GM23338 (cell line): ENCODE measurements at regions not wholly inside any gene's neighbourhood (a gene's known extent, or its start where the extent isn't known, plus 50 kb on each side); places are given as distances from the start of the nearest gene placed in this dataset.

Experiments used
- ATAC-seq: fragments of 200-7000 bp; cut with Tn5 transposase; 3 replicates; pipeline ENCODE4 v1.9.1; 2020
- DNase-seq: peaks from one replicate; pipeline ENCODE4 v3.0.0-alpha.2; 2015; ENCODE audit warnings: low spot score
- H2AFZ ChIP-seq: fragments of 200-600 bp; sonication (generic); 2 replicates; pipeline ENCODE4 v1.8.0; 2016; ENCODE audit warnings: antibody characterized with exemption, mild to moderate bottlenecking, moderate library complexity
- H3F3A ChIP-seq: fragments of 200-600 bp; sonication (generic); replicated peaks from 2 replicates; pipeline ENCODE4 v1.8.0; 2017; ENCODE audit warnings: antibody characterized with exemption, mixed run types, low read depth
- H3K27ac ChIP-seq: fragments of 200-600 bp; sonication (generic); 2 replicates; pipeline ENCODE4 v1.6.1; 2016; ENCODE audit warnings: low read depth
- H3K27me3 ChIP-seq: fragments of 200-600 bp; sonication (generic); 2 replicates; pipeline ENCODE4 v1.8.0; 2016; ENCODE audit warnings: mild to moderate bottlenecking, mixed run types, moderate library complexity; ENCODE audit not compliant: insufficient read depth
- H3K36me3 ChIP-seq: fragments of 200-600 bp; sonication (generic); 2 replicates; pipeline ENCODE4 v1.8.0; 2016; ENCODE audit warnings: mild to moderate bottlenecking; ENCODE audit not compliant: insufficient read depth
- H3K4me1 ChIP-seq: fragments of 200-600 bp; sonication (generic); 2 replicates; pipeline ENCODE4 v1.8.0; 2016; ENCODE audit warnings: mild to moderate bottlenecking, moderate library complexity; ENCODE audit not compliant: insufficient read depth
- H3K4me2 ChIP-seq: fragments of 200-600 bp; sonication (generic); 2 replicates; pipeline ENCODE4 v1.7.1; 2017; ENCODE audit warnings: mixed run types
- H3K4me3 ChIP-seq: fragments of 200-600 bp; sonication (generic); 2 replicates; pipeline ENCODE4 v1.6.1; 2016; ENCODE audit warnings: mixed run types
- H3K79me2 ChIP-seq: fragments of 200-600 bp; sonication (generic); replicated peaks from 2 replicates; pipeline ENCODE4 v1.8.0; 2017; ENCODE audit warnings: mild to moderate bottlenecking; ENCODE audit not compliant: insufficient read depth
- H3K9me2 ChIP-seq: fragments of 200-600 bp; sonication (generic); 2 replicates; pipeline ENCODE4 v1.8.0; 2017; ENCODE audit not compliant: insufficient read depth
- H4K20me1 ChIP-seq: fragments of 200-600 bp; sonication (generic); replicated peaks from 2 replicates; pipeline ENCODE4 v1.8.0; 2017; ENCODE audit warnings: mild to moderate bottlenecking; ENCODE audit not compliant: insufficient read depth
- H3K27ac Mint-ChIP-seq: 2 replicates; pipeline ENCODE4 v1.8.0; 2020; ENCODE audit warnings: inconsistent platforms, mild to moderate bottlenecking, moderate library complexity, mixed read lengths
- H3K27me3 Mint-ChIP-seq: 3 replicates; pipeline ENCODE4 v1.8.0; 2022; ENCODE audit warnings: low read depth, mild to moderate bottlenecking, moderate library complexity, mixed read lengths, inconsistent platforms; ENCODE audit not compliant: insufficient read depth, poor library complexity
- H3K36me3 Mint-ChIP-seq: 3 replicates; pipeline ENCODE4 v1.8.0; 2021; ENCODE audit warnings: low read depth, mild to moderate bottlenecking, inconsistent platforms, moderate library complexity, mixed read lengths
- H3K4me1 Mint-ChIP-seq: 3 replicates; pipeline ENCODE4 v1.8.0; 2020; ENCODE audit warnings: mild to moderate bottlenecking, inconsistent platforms, mixed read lengths
- H3K4me3 Mint-ChIP-seq: 3 replicates; pipeline ENCODE4 v1.8.0; 2021; ENCODE audit warnings: moderate library complexity, mild to moderate bottlenecking, inconsistent platforms, mixed read lengths
- H3K9me3 Mint-ChIP-seq: 3 replicates; pipeline ENCODE4 v1.8.0; 2020; ENCODE audit warnings: moderate library complexity, mild to moderate bottlenecking, inconsistent platforms, mixed read lengths
- CREB1 ChIP-seq: fragments of 250-450 bp; sonication (Bioruptor Pico); IDR thresholded peaks from 2 replicates; pipeline ENCODE4 v1.5.0; 2020; ENCODE audit warnings: low read depth, mild to moderate bottlenecking, moderate library complexity
- CTCF ChIP-seq, 2 experiments: fragments of 200-600 bp in 1 of 2; sonication (generic) in 1 of 2; conservative IDR thresholded peaks; 2 replicates each; pipeline versions ENCODE4 v1.5.1 to v1.6.1; 2016 to 2017; ENCODE audit warnings: antibody characterized with exemption in 2 of 2, low read depth in 2 of 2, mild to moderate bottlenecking in 2 of 2, moderate library complexity in 1 of 2
- EZH2 ChIP-seq: fragments of 200-600 bp; sonication (generic); IDR thresholded peaks from one replicate; pipeline ENCODE4 v1.8.0; 2017; ENCODE audit warnings: antibody characterized with exemption, mild to moderate bottlenecking, low read depth; ENCODE audit not compliant: unreplicated experiment
- EZH2phosphoT487 ChIP-seq: fragments of 200-600 bp; sonication (generic); IDR thresholded peaks from one replicate; pipeline ENCODE4 v1.8.1; 2018; ENCODE audit warnings: antibody characterized with exemption; ENCODE audit not compliant: unreplicated experiment
- JUNB ChIP-seq: IDR thresholded peaks from one replicate; pipeline ENCODE4 v1.6.1; 2016; ENCODE audit warnings: antibody characterized with exemption; ENCODE audit not compliant: unreplicated experiment
- NANOG ChIP-seq: IDR thresholded peaks from 2 replicates; pipeline ENCODE4 v1.6.1; 2016; ENCODE audit warnings: antibody characterized with exemption, borderline replicate concordance
- POLR2AphosphoS5 ChIP-seq: IDR thresholded peaks from 2 replicates; pipeline ENCODE4 v1.6.1; 2016; ENCODE audit warnings: antibody characterized with exemption, low read depth
- STAT1 ChIP-seq: IDR thresholded peaks from one replicate; pipeline ENCODE4 v1.6.1; 2016; ENCODE audit warnings: antibody characterized with exemption; ENCODE audit not compliant: unreplicated experiment
- ZNF114 ChIP-seq: fragments of 250-450 bp; sonication (Bioruptor Pico); IDR thresholded peaks from 2 replicates; pipeline ENCODE4 v1.5.0; 2020; ENCODE audit warnings: mild to moderate bottlenecking, moderate library complexity
- ZNF331 ChIP-seq: fragments of 250-450 bp; sonication (Bioruptor Pico); IDR thresholded peaks from 2 replicates; pipeline ENCODE4 v1.5.0; 2020; ENCODE audit warnings: low read depth, mild to moderate bottlenecking, moderate library complexity
- TF ChIP-seq, protein P1 (sequence below): IDR thresholded peaks from 2 replicates; pipeline ENCODE4 v1.6.1; 2016; ENCODE audit warnings: antibody characterized with exemption
- TF ChIP-seq, protein P2 (sequence below): IDR thresholded peaks from one replicate; pipeline ENCODE4 v1.6.1; 2018; ENCODE audit warnings: antibody characterized with exemption; ENCODE audit not compliant: unreplicated experiment

DNA sequence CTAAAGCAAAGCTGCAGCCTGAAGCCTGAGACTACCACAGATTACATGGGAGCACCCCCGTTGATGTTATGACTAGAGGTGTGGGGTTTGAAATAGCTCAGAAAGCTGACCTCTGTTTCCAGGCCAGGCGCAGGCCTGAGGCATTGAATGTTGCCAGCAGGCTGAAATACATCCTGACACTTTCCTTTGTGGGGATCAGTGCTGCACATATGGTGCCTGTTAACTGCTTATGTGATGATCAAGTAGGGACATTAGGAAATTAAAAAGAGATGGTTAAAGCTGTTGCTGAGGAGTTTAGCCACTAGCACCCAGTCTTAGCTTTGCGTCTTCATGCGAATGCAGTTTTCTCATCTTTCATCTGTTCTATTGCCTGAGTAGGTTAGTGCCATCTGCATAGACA, 83.2 kb downstream of the CCNA1 start (continued):
- TF ChIP-seq NANOG (no peak), CREB1 (CRISPR knock-in tag) (no peak), ZNF114 (CRISPR knock-in tag) (no peak), EZH2 (no peak), CTCF (conservative IDR thresholded peaks at IDR 0.05; ENCODE audit: low read depth in 2 of 2) (no peak)

DNA sequence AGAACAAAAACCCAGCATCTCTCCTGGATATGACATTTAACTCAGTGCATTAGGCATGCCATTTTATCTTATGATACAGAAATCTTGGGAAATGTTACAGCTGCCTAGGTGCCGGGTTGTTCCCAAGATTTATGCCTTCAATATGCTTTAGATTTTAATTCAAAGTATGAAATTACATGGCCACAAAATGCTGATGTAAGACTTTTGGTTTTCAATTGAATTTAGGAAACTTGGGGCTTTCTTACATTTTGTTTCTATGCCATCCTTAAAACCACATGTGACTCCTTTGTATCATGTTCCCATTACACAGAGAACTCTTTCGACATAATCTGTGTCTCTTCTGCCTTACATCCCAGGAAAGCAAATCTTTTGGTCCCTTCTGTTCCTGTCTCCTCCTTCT, 83.9 kb downstream of the CCNA1 start:
- Histone ChIP-seq H3K36me3 (no peaks in the 10 kb centered on the region), H3K9me2 (no peaks in the 10 kb centered on the region; the same call in none of the 2 replicates), H3K27me3 (no peaks in the 10 kb centered on the region), H3K27ac (no peak overlapping the region), H3K79me2 (no peaks in the 10 kb centered on the region), H2AFZ (no peak overlapping the region), H3K4me2 (no peak overlapping the region), H4K20me1 (no peaks in the 10 kb centered on the region), H3K4me3 (no peak overlapping the region), H3F3A (no peaks in the 10 kb centered on the region), H3K4me1 (peaks cover 36% of the 10 kb centered on the region)
- no peak overlapping the region for H3K4me3 Mint-ChIP-seq
- no peak for TF ChIP-seq ZNF331 (CRISPR knock-in tag)
- DNase-seq: no peak
- H3K4me1 Mint-ChIP-seq: peaks cover 31% of the 10 kb centered on the region
- no peak overlapping the region for H3K27ac Mint-ChIP-seq
- no peaks in the 10 kb centered on the region for H3K27me3 Mint-ChIP-seq
- ATAC-seq: no peak
- H3K9me3 Mint-ChIP-seq: peaks cover 3% of the 10 kb centered on the region; the same call in 1 of the 3 replicates
- H3K36me3 Mint-ChIP-seq: no peaks in the 10 kb centered on the region; the same call in 2 of the 3 replicates

DNA sequence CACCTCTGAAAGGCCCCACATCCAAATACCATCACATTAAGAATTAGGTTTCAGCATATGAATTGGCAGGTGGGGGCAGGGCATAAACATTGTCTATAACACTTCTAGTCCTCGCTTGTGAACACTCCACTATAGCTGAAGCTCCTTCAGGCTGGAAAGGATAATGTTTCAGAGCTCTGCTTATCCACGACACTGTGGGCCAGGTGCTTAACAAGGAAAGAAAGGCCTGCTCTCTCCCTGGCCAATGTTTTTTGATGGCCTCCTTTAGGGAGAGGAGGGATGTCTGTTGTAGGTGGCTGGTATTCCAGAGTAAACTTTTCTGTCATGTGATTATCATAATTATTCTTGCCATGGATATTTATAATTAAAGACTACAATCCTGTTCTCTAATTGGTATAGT, 86.4 kb downstream of the CCNA1 start:
- Mint-ChIP-seq H3K4me1 (peaks cover 33% of the 10 kb centered on the region), H3K36me3 (peaks cover 6% of the 10 kb centered on the region), H3K27me3 (no peaks in the 10 kb centered on the region), H3K27ac (peak overlapping the region; percentile 27; the same call in 1 of the 2 replicates), H3K4me3 (peak overlapping the region; percentile 9; the same call in 1 of the 3 replicates), H3K9me3 (peaks cover 11% of the 10 kb centered on the region; the same call in 2 of the 3 replicates)
- peak overlapping the region; percentile 64 for H3K4me2 ChIP-seq
- peak overlapping the region; percentile 63; the same call in 1 of the 2 replicates for H3K27ac ChIP-seq
- H3K4me1 ChIP-seq: peaks cover 36% of the 10 kb centered on the region
- H3K27me3 ChIP-seq: no peaks in the 10 kb centered on the region
- peaks cover 5% of the 10 kb centered on the region; the same call in 1 of the 2 replicates for H3K36me3 ChIP-seq
- H4K20me1 ChIP-seq: no peaks in the 10 kb centered on the region
- peak; percentile 55 for ATAC-seq
- peak overlapping the region; percentile 28; the same call in 1 of the 2 replicates for H2AFZ ChIP-seq
- no peak for DNase-seq
- no peaks in the 10 kb centered on the region for H3F3A ChIP-seq
- H3K9me2 ChIP-seq: no peaks in the 10 kb centered on the region; the same call in none of the 2 replicates
- no peaks in the 10 kb centered on the region for H3K79me2 ChIP-seq
- peak overlapping the region; percentile 31 for H3K4me3 ChIP-seq
- TF ChIP-seq EZH2 (no peak), POLR2AphosphoS5 (no peak), NANOG (no peak), CTCF (conservative IDR thresholded peaks at IDR 0.05; ENCODE audit: low read depth in 2 of 2) (no peak), EZH2phosphoT487 (no peak), ZNF331 (CRISPR knock-in tag) (no peak), STAT1 (no peak), JUNB (no peak), CREB1 (CRISPR knock-in tag) (no peak), ZNF114 (CRISPR knock-in tag) (no peak)
- TF ChIP-seq, protein P1, sequence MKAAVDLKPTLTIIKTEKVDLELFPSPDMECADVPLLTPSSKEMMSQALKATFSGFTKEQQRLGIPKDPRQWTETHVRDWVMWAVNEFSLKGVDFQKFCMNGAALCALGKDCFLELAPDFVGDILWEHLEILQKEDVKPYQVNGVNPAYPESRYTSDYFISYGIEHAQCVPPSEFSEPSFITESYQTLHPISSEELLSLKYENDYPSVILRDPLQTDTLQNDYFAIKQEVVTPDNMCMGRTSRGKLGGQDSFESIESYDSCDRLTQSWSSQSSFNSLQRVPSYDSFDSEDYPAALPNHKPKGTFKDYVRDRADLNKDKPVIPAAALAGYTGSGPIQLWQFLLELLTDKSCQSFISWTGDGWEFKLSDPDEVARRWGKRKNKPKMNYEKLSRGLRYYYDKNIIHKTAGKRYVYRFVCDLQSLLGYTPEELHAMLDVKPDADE: no peak
- TF ChIP-seq, protein P2, sequence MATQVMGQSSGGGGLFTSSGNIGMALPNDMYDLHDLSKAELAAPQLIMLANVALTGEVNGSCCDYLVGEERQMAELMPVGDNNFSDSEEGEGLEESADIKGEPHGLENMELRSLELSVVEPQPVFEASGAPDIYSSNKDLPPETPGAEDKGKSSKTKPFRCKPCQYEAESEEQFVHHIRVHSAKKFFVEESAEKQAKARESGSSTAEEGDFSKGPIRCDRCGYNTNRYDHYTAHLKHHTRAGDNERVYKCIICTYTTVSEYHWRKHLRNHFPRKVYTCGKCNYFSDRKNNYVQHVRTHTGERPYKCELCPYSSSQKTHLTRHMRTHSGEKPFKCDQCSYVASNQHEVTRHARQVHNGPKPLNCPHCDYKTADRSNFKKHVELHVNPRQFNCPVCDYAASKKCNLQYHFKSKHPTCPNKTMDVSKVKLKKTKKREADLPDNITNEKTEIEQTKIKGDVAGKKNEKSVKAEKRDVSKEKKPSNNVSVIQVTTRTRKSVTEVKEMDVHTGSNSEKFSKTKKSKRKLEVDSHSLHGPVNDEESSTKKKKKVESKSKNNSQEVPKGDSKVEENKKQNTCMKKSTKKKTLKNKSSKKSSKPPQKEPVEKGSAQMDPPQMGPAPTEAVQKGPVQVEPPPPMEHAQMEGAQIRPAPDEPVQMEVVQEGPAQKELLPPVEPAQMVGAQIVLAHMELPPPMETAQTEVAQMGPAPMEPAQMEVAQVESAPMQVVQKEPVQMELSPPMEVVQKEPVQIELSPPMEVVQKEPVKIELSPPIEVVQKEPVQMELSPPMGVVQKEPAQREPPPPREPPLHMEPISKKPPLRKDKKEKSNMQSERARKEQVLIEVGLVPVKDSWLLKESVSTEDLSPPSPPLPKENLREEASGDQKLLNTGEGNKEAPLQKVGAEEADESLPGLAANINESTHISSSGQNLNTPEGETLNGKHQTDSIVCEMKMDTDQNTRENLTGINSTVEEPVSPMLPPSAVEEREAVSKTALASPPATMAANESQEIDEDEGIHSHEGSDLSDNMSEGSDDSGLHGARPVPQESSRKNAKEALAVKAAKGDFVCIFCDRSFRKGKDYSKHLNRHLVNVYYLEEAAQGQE: no peak
